K562 (cell line): ENCODE measurements at regions not wholly inside any gene's neighbourhood (a gene's known extent, or its start where the extent isn't known, plus 50 kb on each side); places are given as distances from the start of the nearest gene placed in this dataset.

ENCODE experiments used
- ATAC-seq: fragments of 200-7000 bp; cut with Tn5 transposase; 3 replicates; pipeline ENCODE4 v1.9.1; 2020; ENCODE audit warnings: moderate library complexity
- BruUV-seq: library from RNA; stranded (reverse); fragments of 400-500 nt; replicated peaks from 2 replicates; lab custom pipeline; 2021; lab: Mats Ljungman, UMichigan
- CTCF ChIA-PET: fragments of 300-600 bp; formaldehyde crosslinking; extraction: SDS; loops from one replicate; lab custom pipeline; 2021; ENCODE audit warnings: low intra/inter-chr PET ratio; lab: Yijun Ruan, JAX
- POLR2A ChIA-PET: fragments of 300-600, 350-650 bp; sonication (Branson Sonifier 250); formaldehyde crosslinking; extraction: SDS; loops from one replicate; lab custom pipeline; 2021; ENCODE audit warnings: antibody characterized with exemption, inconsistent platforms; lab: Yijun Ruan, JAX
- DNase-seq, 4 experiments: peaks; one replicate each; pipeline versions ENCODE4 v3.0.0 to v3.0.0-alpha.2; 2011 to 2018; ENCODE audit warnings: low spot score in 3 of 4, mixed read lengths in 3 of 4; ENCODE audit errors: extremely low read depth in 1 of 4
- FAIRE-seq: peaks from 2 replicates; lab custom pipeline; 2011; peaks lifted over from hg19 to GRCh38; lab: Jason Lieb, UNC
- H2AFZ ChIP-seq: 2 replicates; pipeline ENCODE4 v1.6.0; 2011; ENCODE audit warnings: low read depth, low read length, control low read depth, inconsistent platforms
- H3K27ac ChIP-seq: fragments of 200-600 bp; 3 replicates; pipeline ENCODE4 v1.8.0; 2011; ENCODE audit warnings: low read depth, mild to moderate bottlenecking, control low read depth, inconsistent platforms, low read length, moderate library complexity, mixed read lengths; ENCODE audit errors: extremely low read depth
- H3K27me3 ChIP-seq, 2 experiments: fragments of 300-600 bp in 1 of 2; 2 replicates in 1 of 2; 3 replicates in 1 of 2; pipeline versions ENCODE4 v1.6.0 to v1.8.0; 2011; ENCODE audit warnings: inconsistent platforms in 2 of 2, low read length in 2 of 2, mild to moderate bottlenecking in 1 of 2, mixed read lengths in 1 of 2, moderate library complexity in 1 of 2; ENCODE audit not compliant: control insufficient read depth in 2 of 2, insufficient read depth in 2 of 2
- H3K36me3 ChIP-seq: fragments of 300-600 bp; 3 replicates; pipeline ENCODE4 v1.8.0; 2011; ENCODE audit warnings: mild to moderate bottlenecking, low read length, inconsistent platforms; ENCODE audit not compliant: control insufficient read depth, insufficient read depth
- H3K4me1 ChIP-seq, 2 experiments: fragments of 200-600 bp in 1 of 2; replicated peaks in 1 of 2; 2 replicates in 1 of 2; 3 replicates in 1 of 2; pipeline versions ENCODE4 v1.5.1 to v1.8.0; 2011; ENCODE audit warnings: inconsistent platforms in 2 of 2, low read length in 2 of 2, mild to moderate bottlenecking in 1 of 2, mixed read lengths in 1 of 2, moderate library complexity in 1 of 2; ENCODE audit not compliant: control insufficient read depth in 2 of 2, insufficient read depth in 2 of 2
- H3K4me2 ChIP-seq: 2 replicates; pipeline ENCODE4 v1.6.1; 2011; ENCODE audit warnings: low read length, control low read depth, inconsistent platforms, mixed read lengths; ENCODE audit not compliant: insufficient read depth
- H3K4me3 ChIP-seq: fragments of 200-600 bp; sonication (generic), shearing (Covaris generic); 2 replicates; pipeline ENCODE4 v1.5.1; 2016; ENCODE audit warnings: control low read depth, inconsistent platforms
- H3K79me2 ChIP-seq: fragments of 200-600 bp; 3 replicates; pipeline ENCODE4 v1.8.0; 2011; ENCODE audit warnings: low read length, inconsistent platforms; ENCODE audit not compliant: control insufficient read depth, insufficient read depth
- H3K9ac ChIP-seq, 2 experiments: 2 replicates each; pipeline versions ENCODE4 v1.6.0 to v1.6.1; 2011; ENCODE audit warnings: low read depth in 2 of 2, low read length in 2 of 2, control low read depth in 1 of 2, inconsistent platforms in 1 of 2, mild to moderate bottlenecking in 1 of 2, mixed read lengths in 1 of 2; ENCODE audit not compliant: insufficient read depth in 1 of 2
- H3K9me1 ChIP-seq: one replicate; pipeline ENCODE4 v1.6.0; 2011; ENCODE audit warnings: inconsistent platforms, mild to moderate bottlenecking, low read length, moderate library complexity; ENCODE audit not compliant: control insufficient read depth, insufficient read depth
- H3K9me3 ChIP-seq: replicated peaks from 2 replicates; pipeline ENCODE4 v1.5.1; 2011; ENCODE audit warnings: low read depth, low read length, inconsistent platforms; ENCODE audit not compliant: control insufficient read depth, insufficient read depth
- H4K20me1 ChIP-seq: replicated peaks from 2 replicates; pipeline ENCODE4 v1.6.1; 2011; ENCODE audit warnings: low read length, inconsistent platforms, mixed read lengths; ENCODE audit not compliant: control insufficient read depth, insufficient read depth
- BRCA1 ChIP-seq, 2 experiments: fragments of 450-650 bp in 1 of 2; sonication (generic) in 1 of 2; formaldehyde crosslinking in 1 of 2; IDR thresholded peaks; 2 replicates each; pipeline versions ENCODE4 v1.5.0 to v1.6.1; 2017 to 2020; ENCODE audit warnings: mild to moderate bottlenecking in 1 of 2, missing genetic modification reagents in 1 of 2
- DEAF1 ChIP-seq: fragments of 450-650 bp; formaldehyde crosslinking; IDR thresholded peaks from 2 replicates; pipeline ENCODE4 v1.4.0; 2020; ENCODE audit warnings: mild to moderate bottlenecking, moderate library complexity
- HBP1 ChIP-seq: fragments of 450-650 bp; formaldehyde crosslinking; IDR thresholded peaks from 2 replicates; pipeline ENCODE4 v1.4.0; 2022; ENCODE audit warnings: missing genetic modification characterization
- HDAC6 ChIP-seq: IDR thresholded peaks from 2 replicates; pipeline ENCODE4 v1.6.1; 2012; ENCODE audit warnings: low read depth, mild to moderate bottlenecking, control low read depth, inconsistent platforms, low read length, moderate library complexity
- KLF13 ChIP-seq: fragments of 450-650 bp; IDR thresholded peaks from 2 replicates; pipeline ENCODE4 v1.6.1; 2016; ENCODE audit warnings: missing genetic modification characterization, low read depth, mild to moderate bottlenecking, missing compliant biosample characterization, moderate library complexity, borderline replicate concordance
- NKRF ChIP-seq: fragments of 450-650 bp; IDR thresholded peaks from 2 replicates; pipeline ENCODE4 v1.6.1; 2016; ENCODE audit warnings: borderline replicate concordance
- NRF1 ChIP-seq, 2 experiments: fragments of 450-650 bp; IDR thresholded peaks in 1 of 2; conservative IDR thresholded peaks in 1 of 2; 2 replicates each; pipeline ENCODE4 v1.6.1; 2014; ENCODE audit warnings: mild to moderate bottlenecking in 2 of 2
- ZKSCAN8 ChIP-seq: fragments of 200-800 bp; sonication (Bioruptor generic); IDR thresholded peaks from 2 replicates; pipeline ENCODE4 v1.6.1; 2016; ENCODE audit warnings: missing genetic modification characterization, missing compliant biosample characterization
- ZNF311 ChIP-seq: fragments of 250-450 bp; sonication (Bioruptor Pico); IDR thresholded peaks from 2 replicates; pipeline ENCODE4 v1.4.0; 2020; ENCODE audit warnings: mild to moderate bottlenecking, moderate library complexity
- ZNF347 ChIP-seq: fragments of 450-650 bp; formaldehyde crosslinking; IDR thresholded peaks from 2 replicates; pipeline ENCODE4 v1.4.0; 2020; ENCODE audit warnings: low read depth, mild to moderate bottlenecking, moderate library complexity
- ZNF586 ChIP-seq: fragments of 450-650 bp; formaldehyde crosslinking; conservative IDR thresholded peaks from 2 replicates; pipeline ENCODE4 v1.4.0; 2020; ENCODE audit warnings: mild to moderate bottlenecking, moderate library complexity
- WGBS: fragments of 100-300 bp; shearing (Covaris generic); methylation state at CpG from one replicate; pipeline ENCODE4 v1.1.6; 2016; ENCODE audit warnings: low coverage, mixed read lengths; ENCODE audit not compliant: insufficient coverage; ENCODE audit errors: missing lambda C conversion rate; 5-methylcytosine and 5-hydroxymethylcytosine counted together
- in situ Hi-C: fragments of 300-500 bp; cut with MboI; formaldehyde crosslinking; loops from 4 replicates; pipeline ENCODE4 v1.15.0; 2018; ENCODE audit warnings: inconsistent platforms, mixed read lengths
- intact Hi-C: fragments of 100-400 bp; cut with micrococcal nuclease; formaldehyde crosslinking; loops from 2 replicates; pipeline ENCODE4 v1.14.2; 2022

GRCh38 chr10:83229991-83230390 is 909.3 kb upstream of the GHITM start:
- Histone ChIP-seq H3K9ac (no peak overlapping the region), H3K9me1 (no peaks in the 10 kb centered on the region), H3K4me1 (no peaks in the 10 kb centered on the region), H3K79me2 (no peaks in the 10 kb centered on the region), H3K9me3 (no peaks in the 10 kb centered on the region; the same call in 1 of the 2 replicates), H3K27me3 (no peaks in the 10 kb centered on the region), H2AFZ (no peak overlapping the region), H3K27ac (no peak overlapping the region), H3K4me2 (no peak overlapping the region), H3K4me3 (no peak overlapping the region), H3K36me3 (no peaks in the 10 kb centered on the region), H4K20me1 (no peaks in the 10 kb centered on the region)
- ChIA-PET POLR2A (no interaction called here), CTCF (no interaction called here)
- no TSS peak for BruUV-seq
- FAIRE-seq (no peak), DNase-seq (no peak), ATAC-seq (no peak)
- intact Hi-C loops (no loop called here), in situ Hi-C loops (no loop called here)
- TF ChIP-seq DEAF1 (CRISPR knock-in tag): no peak
- TF ChIP-seq ZNF311 (CRISPR knock-in tag): no peak
- TF ChIP-seq ZKSCAN8 (CRISPR knock-in tag): no peak
- no peak for TF ChIP-seq HDAC6
- no peak for TF ChIP-seq ZNF347
- TF ChIP-seq NRF1 (conservative IDR thresholded peaks at IDR 0.05 in 1 of 2, IDR thresholded peaks at IDR 0.05 in 1 of 2): no peak
- no peak for TF ChIP-seq ZNF586 (CRISPR knock-in tag)
- no peak for TF ChIP-seq NKRF
- TF ChIP-seq HBP1: no peak
- no peak for TF ChIP-seq BRCA1 (IDR thresholded peaks at IDR 0.05)
- TF ChIP-seq BRCA1 (CRISPR knock-in tag; IDR thresholded peaks at IDR 0.05): no peak
- no peak for TF ChIP-seq KLF13 (tag)
- WGBS: 0% methylated on average over 8 of the region's 8 CpGs
